ENCODE measurements at regions not wholly inside any gene's neighbourhood (a gene's known extent, or its start where the extent isn't known, plus 50 kb on each side); places are given as distances from the start of the nearest gene placed in this dataset.

- no peak overlapping the region for H3K4ac ChIP-seq (ENCODE audit: low read depth, low read length)
- Mint-ChIP-seq H3K36me3 (ENCODE audit: insufficient read depth in 1 of 3, low read depth in 3 of 3) (no peaks in the 10 kb centered on the region), H3K27me3 (ENCODE audit: low read depth) (no peaks in the 10 kb centered on the region; the same call in 1 of the 2 replicates), H3K27ac (peak overlapping the region in 2 of 3 experiments; percentile 29 to 81; a peak in 3 of 7 replicates), H3K4me3 (no peak overlapping the region), H3K4me1 (peaks cover 7 to 13% of the 10 kb centered on the region in 2 experiments), H3K9me3 (no peaks in the 10 kb centered on the region)
- no peaks in the 10 kb centered on the region for H4K20me1 ChIP-seq (ENCODE audit: control insufficient read depth, insufficient read depth, insufficient read length)
- no peak overlapping the region for H3T11ph ChIP-seq (ENCODE audit: low read length)
- peak; percentile 69 for DNase-seq
- H4K91ac ChIP-seq (ENCODE audit: insufficient read length, low read depth, low read length), result no peak overlapping the region
- H3K23ac ChIP-seq (ENCODE audit: insufficient read length, low read depth, low read length), result no peak overlapping the region
- no CpG with 5 or more reads among the region's 14 CpGs for WGBS (ENCODE audit: extremely low coverage, insufficient read length, low lambda C conversion rate)
- no peaks in the 10 kb centered on the region for H3K9me3 ChIP-seq (ENCODE audit: control insufficient read depth, low read depth, low read length)
- no peak overlapping the region for H2AK5ac ChIP-seq (ENCODE audit: insufficient read length, low read length)
- no peak overlapping the region for H3K4me2 ChIP-seq (ENCODE audit: insufficient read depth, insufficient read length, low read length)
- no peaks in the 10 kb centered on the region for H3K23me2 ChIP-seq (ENCODE audit: insufficient read length, low read depth, low read length, poor library complexity, severe bottlenecking)
- H2BK15ac ChIP-seq (ENCODE audit: low read depth, low read length), result no peak overlapping the region; the same call in 1 of the 2 replicates
- H2BK12ac ChIP-seq (ENCODE audit: insufficient read length, low read depth, low read length), result no peak overlapping the region
- H4K5ac ChIP-seq (ENCODE audit: insufficient read length, low read depth, low read length), result no peak overlapping the region
- H3K79me1 ChIP-seq (ENCODE audit: insufficient read depth, low read depth, low read length, poor library complexity, severe bottlenecking), result no peaks in the 10 kb centered on the region
- H2AFZ ChIP-seq (ENCODE audit: low read length), result peak overlapping the region; percentile 88
- H2BK120ac ChIP-seq (ENCODE audit: low read depth, low read length, poor library complexity, severe bottlenecking), result no peak overlapping the region
- no peak overlapping the region for H3K18ac ChIP-seq (ENCODE audit: insufficient read length, low read depth, low read length)
- H3K27ac ChIP-seq (ENCODE audit: insufficient read length, low read depth, low read length), result no peak overlapping the region
- H3K14ac ChIP-seq (ENCODE audit: insufficient read depth, low read length), result 0 out of 2 replicates have a peak overlapping the region, but pooled peaks have one; percentile 78
- H3K27me3 ChIP-seq (ENCODE audit: insufficient read depth, low read length), result no peaks in the 10 kb centered on the region
- no peak overlapping the region for H2BK20ac ChIP-seq (ENCODE audit: low read depth, low read length, poor library complexity, severe bottlenecking)
- peak; percentile 75 for TF ChIP-seq CTCF (conservative IDR thresholded peaks at IDR 0.05)
- no peak overlapping the region for H3K9ac ChIP-seq (ENCODE audit: extremely low read depth, insufficient read length, low read length)
- H2BK5ac ChIP-seq (ENCODE audit: insufficient read length, low read length), result no peak overlapping the region
- no peak overlapping the region for H3K56ac ChIP-seq (ENCODE audit: insufficient read length, low read depth, low read length)
- H3K79me2 ChIP-seq (ENCODE audit: insufficient read depth, low read length), result no peaks in the 10 kb centered on the region
- H4K8ac ChIP-seq (replicated peaks; ENCODE audit: insufficient read length, low read depth, low read length), result no peak overlapping the region
- H3K4me1 ChIP-seq (ENCODE audit: insufficient read depth, low read length), result no peaks in the 10 kb centered on the region
Observed at GRCh38 chr11:98455500-98456307, 565.0 kb upstream of the CNTN5 start.
